ENCODE measurements at regions not wholly inside any gene's neighbourhood (a gene's known extent, or its start where the extent isn't known, plus 50 kb on each side); places are given as distances from the start of the nearest gene placed in this dataset.

- POLR2A ChIA-PET (ENCODE audit: unreplicated experiment) = no interaction called here
- no peak overlapping the region for H3K4me2 ChIP-seq (ENCODE audit: low read length)
Observed at GRCh38 chr15:31457631-31458526, 131.2 kb downstream of the KLF13 start.

DNA sequence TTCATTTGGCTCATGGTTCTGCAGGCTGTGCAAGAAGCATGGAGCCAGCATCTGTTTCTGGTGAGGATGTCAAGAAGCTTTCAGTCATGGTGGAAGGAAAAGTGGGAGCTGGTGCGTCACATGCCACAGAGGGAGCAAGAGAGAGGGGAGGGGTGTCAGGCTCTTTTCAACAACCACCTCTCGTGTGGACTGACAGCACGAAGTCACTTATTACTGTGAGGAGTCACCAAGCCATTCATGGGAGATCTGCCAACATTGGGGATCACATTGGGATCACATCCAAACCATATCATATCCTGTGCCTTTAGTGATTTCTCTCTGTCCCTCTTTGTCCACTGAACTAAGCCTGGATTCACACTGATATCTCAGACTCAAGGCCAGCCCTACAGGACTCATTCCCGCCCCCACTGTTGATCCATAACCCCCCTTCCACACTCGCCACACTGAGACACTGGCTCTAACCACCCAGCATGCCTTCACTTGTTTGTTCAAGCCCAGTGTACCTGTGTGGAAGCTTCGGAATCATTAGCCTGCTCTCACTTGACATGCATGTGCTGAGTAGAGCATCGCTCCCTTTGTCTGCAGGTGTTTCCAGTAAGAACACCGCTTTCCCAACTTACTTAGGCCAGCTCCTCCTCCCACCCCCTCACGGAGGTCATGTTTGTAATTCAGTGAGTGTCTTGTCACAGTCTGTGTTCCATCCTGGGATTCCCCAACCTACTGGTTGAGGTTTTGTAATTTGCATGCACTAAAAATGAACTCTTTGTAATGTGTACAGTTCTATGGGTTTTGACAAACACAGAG is 132.2 kb downstream of the KLF13 start:
- TF ChIP-seq EZH2phosphoT487 (IDR thresholded peaks at IDR 0.05; ENCODE audit: borderline replicate concordance, low read length) = no peak
- TF ChIP-seq EZH2 (IDR thresholded peaks at IDR 0.05; ENCODE audit: low read length, unreplicated experiment) = no peak
- TF ChIP-seq CTCF (conservative IDR thresholded peaks at IDR 0.05; ENCODE audit: low read depth, low read length) = no peak
- no peaks in the 10 kb centered on the region for H3K79me2 ChIP-seq (ENCODE audit: low read length)
- ChIA-PET CTCF (no interaction called here), POLR2A (ENCODE audit: unreplicated experiment) (no interaction called here)
- no peaks in the 10 kb centered on the region for H3F3A ChIP-seq (ENCODE audit: low read length, unreplicated experiment)
- H3K27me3 ChIP-seq (ENCODE audit: low read length) = no peaks in the 10 kb centered on the region
- no peaks in the 10 kb centered on the region for H3K9me2 ChIP-seq (replicated peaks; ENCODE audit: low read length)
- no peaks in the 10 kb centered on the region for H3K9me3 ChIP-seq (ENCODE audit: low read length)
- H3K27ac ChIP-seq (ENCODE audit: low read length) = no peak overlapping the region
- H3K4me1 ChIP-seq (ENCODE audit: insufficient read depth, low read length) = peaks cover 11% of the 10 kb centered on the region
- H2AFZ ChIP-seq (ENCODE audit: low read length) = no peak overlapping the region
- H3K4me2 ChIP-seq (ENCODE audit: low read length) = no peak overlapping the region
- H3K9ac ChIP-seq (ENCODE audit: low read length) = no peak overlapping the region
- no peak overlapping the region for H3K4me3 ChIP-seq (ENCODE audit: low read length)
- H4K20me1 ChIP-seq (ENCODE audit: low read length) = no peaks in the 10 kb centered on the region
- intact Hi-C loops (cut with micrococcal nuclease) = no loop called here
- no TSS peak for BruUV-seq (replicated peaks)
- no peaks in the 10 kb centered on the region for H3K36me3 ChIP-seq (ENCODE audit: low read depth, low read length)
- ATAC-seq (no peak), DNase-seq (no peak)

More at GRCh38 chr15:31457631-31458526, 131.2 kb downstream of the KLF13 start:
- Histone ChIP-seq H3K9me2 (replicated peaks; ENCODE audit: low read length) (no peaks in the 10 kb centered on the region), H2AFZ (ENCODE audit: low read length) (no peak overlapping the region), H3K9me3 (ENCODE audit: low read length) (no peaks in the 10 kb centered on the region), H3K27ac (ENCODE audit: low read length) (no peak overlapping the region), H3F3A (ENCODE audit: low read length, unreplicated experiment) (no peaks in the 10 kb centered on the region), H3K36me3 (ENCODE audit: low read depth, low read length) (no peaks in the 10 kb centered on the region), H3K9ac (ENCODE audit: low read length) (no peak overlapping the region), H3K79me2 (ENCODE audit: low read length) (no peaks in the 10 kb centered on the region), H3K4me3 (ENCODE audit: low read length) (no peak overlapping the region), H4K20me1 (ENCODE audit: low read length) (no peaks in the 10 kb centered on the region), H3K27me3 (ENCODE audit: low read length) (no peaks in the 10 kb centered on the region), H3K4me1 (ENCODE audit: insufficient read depth, low read length) (peaks cover 11% of the 10 kb centered on the region)
- BruUV-seq (replicated peaks) = no TSS peak
- DNase-seq (peak; percentile 59), ATAC-seq (peak; percentile 95)
- CTCF ChIA-PET = no interaction called here
- no peak for TF ChIP-seq EZH2phosphoT487 (IDR thresholded peaks at IDR 0.05; ENCODE audit: borderline replicate concordance, low read length)
- no peak for TF ChIP-seq CTCF (conservative IDR thresholded peaks at IDR 0.05; ENCODE audit: low read depth, low read length)
- TF ChIP-seq EZH2 (IDR thresholded peaks at IDR 0.05; ENCODE audit: low read length, unreplicated experiment) = no peak
- intact Hi-C loops (cut with micrococcal nuclease) = no loop called here

Data from PC-3 (cell line).